ENCODE measurements at regions not wholly inside any gene's neighbourhood (a gene's known extent, or its start where the extent isn't known, plus 50 kb on each side); places are given as distances from the start of the nearest gene placed in this dataset.

DNA sequence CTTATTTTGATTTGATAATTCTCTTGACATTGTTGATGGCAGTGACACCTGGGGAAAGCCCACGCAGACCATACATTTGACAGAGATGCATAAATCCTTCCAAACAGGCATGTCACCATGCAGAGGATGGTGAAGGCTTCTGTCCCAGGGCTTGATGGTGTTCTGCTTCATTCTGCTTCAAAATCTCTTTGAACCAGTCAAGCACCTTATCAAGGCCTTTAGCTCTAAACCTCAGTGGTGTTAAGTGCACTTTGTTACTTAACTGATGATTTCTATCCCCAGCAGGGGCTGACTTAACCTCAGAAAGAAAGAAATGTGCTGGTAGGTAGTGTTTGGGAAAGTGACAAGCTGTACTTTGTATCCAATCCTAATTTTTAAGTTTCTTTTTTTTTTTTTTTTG, 81.1 kb downstream of the RRAGC start:
- no peaks in the 10 kb centered on the region for H3K9me3 ChIP-seq (ENCODE audit: control insufficient read depth in 2 of 2, insufficient read depth in 1 of 2, low read depth in 1 of 2, low read length in 1 of 2)
- 39 to 44% (median 39%) methylated on average over 1 of the region's 1 CpG for WGBS, 3 donors
- H3K4me3 ChIP-seq (ENCODE audit: low read depth in 1 of 3, low read length in 3 of 3) = no peak overlapping the region
- no peak overlapping the region for H3K27ac ChIP-seq (ENCODE audit: low read depth in 1 of 3, low read length in 2 of 3)
- no peak for DNase-seq
- no peak for FAIRE-seq
- no peaks in the 10 kb centered on the region for H3K36me3 ChIP-seq (ENCODE audit: control insufficient read depth in 3 of 3, insufficient read depth in 2 of 3, low read depth in 1 of 3, low read length in 3 of 3)
- H3K4me1 ChIP-seq (ENCODE audit: control insufficient read depth in 3 of 3, insufficient read depth in 2 of 3, low read depth in 1 of 3, low read length in 2 of 3) = no peaks in the 10 kb centered on the region
- H3K27me3 ChIP-seq (ENCODE audit: control insufficient read depth in 3 of 3, insufficient read depth in 3 of 3, low read length in 3 of 3) = peaks cover 0 to 27% (median 6%) of the 10 kb centered on the region in 3 donors

DNA sequence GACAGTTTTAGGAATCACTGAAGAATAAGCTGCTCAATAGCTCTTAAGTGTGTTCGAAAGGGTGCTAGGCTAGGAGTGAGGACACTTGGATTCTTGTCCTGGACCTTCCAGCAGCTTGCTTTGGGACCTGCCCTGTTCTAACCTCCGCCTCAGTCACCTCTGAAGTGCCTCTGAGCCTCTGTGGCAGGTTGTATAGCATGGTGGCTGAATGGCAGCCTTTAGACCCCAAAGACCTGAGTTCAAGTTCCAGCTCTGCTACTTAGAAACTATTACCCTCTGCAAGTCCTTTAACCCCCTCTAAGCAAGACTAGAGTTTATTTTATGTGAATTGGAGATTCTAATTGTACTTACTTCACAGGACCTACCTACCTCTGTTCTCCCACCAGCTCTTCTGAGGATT, 81.5 kb downstream of the RRAGC start:
- Histone ChIP-seq H3K36me3 (ENCODE audit: control insufficient read depth in 3 of 3, insufficient read depth in 2 of 3, low read depth in 1 of 3, low read length in 3 of 3) (no peaks in the 10 kb centered on the region), H3K4me1 (ENCODE audit: control insufficient read depth in 3 of 3, insufficient read depth in 2 of 3, low read depth in 1 of 3, low read length in 2 of 3) (no peaks in the 10 kb centered on the region), H3K9me3 (ENCODE audit: control insufficient read depth in 2 of 2, insufficient read depth in 1 of 2, low read depth in 1 of 2, low read length in 1 of 2) (no peaks in the 10 kb centered on the region), H3K4me3 (ENCODE audit: low read depth in 1 of 3, low read length in 3 of 3) (no peak overlapping the region), H3K27me3 (ENCODE audit: control insufficient read depth in 3 of 3, insufficient read depth in 3 of 3, low read length in 3 of 3) (peaks cover 0 to 22% (median 6%) of the 10 kb centered on the region in 3 donors), H3K27ac (ENCODE audit: low read depth in 1 of 3, low read length in 2 of 3) (no peak overlapping the region)
- DNase-seq = no peak
- 70 to 81% (median 80%) methylated on average over 2 of the region's 2 CpGs for WGBS, 3 donors
- FAIRE-seq = no peak

DNA sequence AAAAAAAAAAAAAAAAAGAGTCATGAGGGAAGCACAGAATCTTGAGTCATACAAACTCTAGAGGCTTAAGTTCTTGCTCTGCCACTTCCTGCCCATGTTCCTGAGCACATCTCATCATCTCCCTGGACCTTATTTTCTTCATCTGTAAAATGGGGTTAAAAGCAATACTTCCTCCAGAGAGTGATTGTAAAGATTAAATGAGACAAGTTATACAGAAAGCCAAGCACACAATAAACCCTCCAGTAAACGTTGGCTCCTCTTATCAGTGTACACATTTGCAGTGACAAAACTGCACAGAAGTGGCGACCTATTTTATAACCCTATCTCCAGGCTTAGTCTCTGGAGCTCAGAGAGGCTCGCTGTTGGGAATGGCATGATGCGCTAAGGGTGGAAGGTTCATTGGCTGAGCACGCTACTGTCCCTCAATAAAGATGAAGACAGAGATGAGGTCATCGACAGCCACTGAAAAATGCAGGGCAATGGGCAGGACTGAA, 82.1 kb downstream of the RRAGC start:
- FAIRE-seq (no peak), DNase-seq (no peak)
- Histone ChIP-seq H3K27ac (ENCODE audit: low read depth in 1 of 3, low read length in 2 of 3) (no peak overlapping the region), H3K4me1 (ENCODE audit: control insufficient read depth in 3 of 3, insufficient read depth in 2 of 3, low read depth in 1 of 3, low read length in 2 of 3) (no peaks in the 10 kb centered on the region), H3K4me3 (ENCODE audit: low read depth in 1 of 3, low read length in 3 of 3) (no peak overlapping the region), H3K9me3 (ENCODE audit: control insufficient read depth in 2 of 2, insufficient read depth in 1 of 2, low read depth in 1 of 2, low read length in 1 of 2) (no peaks in the 10 kb centered on the region), H3K27me3 (ENCODE audit: control insufficient read depth in 3 of 3, insufficient read depth in 3 of 3, low read length in 3 of 3) (peaks cover 0 to 18% (median 6%) of the 10 kb centered on the region in 3 donors), H3K36me3 (ENCODE audit: control insufficient read depth in 3 of 3, insufficient read depth in 2 of 3, low read depth in 1 of 3, low read length in 3 of 3) (no peaks in the 10 kb centered on the region)
- 39 to 65% (median 52%) methylated on average over 6 of the region's 6 CpGs for WGBS, 3 donors

DNA sequence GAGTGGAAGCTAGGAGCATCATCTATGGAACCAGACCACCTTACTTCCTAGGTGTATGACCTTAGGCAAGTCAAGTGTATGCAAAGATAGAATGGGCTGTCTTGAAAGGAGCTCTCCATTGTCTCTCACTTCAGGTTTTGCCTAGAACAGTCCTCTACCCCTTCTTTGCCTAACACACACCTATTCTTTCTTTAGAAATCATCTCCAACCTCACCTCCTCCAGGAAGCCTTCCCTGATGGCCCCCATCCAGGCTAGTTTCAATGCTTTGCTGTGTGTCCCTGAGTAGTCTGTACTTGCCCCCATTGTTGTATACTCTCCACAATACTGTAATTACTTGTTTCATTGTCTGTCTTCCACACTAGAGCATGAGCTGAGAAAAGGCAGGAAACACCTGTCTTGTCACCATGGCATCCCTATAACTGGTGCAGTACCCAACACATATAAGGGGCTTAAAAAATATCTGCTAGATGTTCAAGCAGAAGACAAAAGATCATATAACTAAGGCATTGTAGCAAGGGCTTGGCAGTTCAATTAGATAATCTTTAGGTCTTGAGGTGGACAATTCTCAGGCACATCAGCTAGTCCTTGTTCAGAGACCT, 83.0 kb downstream of the RRAGC start:
- Histone ChIP-seq H3K4me3 (ENCODE audit: low read depth in 1 of 3, low read length in 3 of 3) (no peak overlapping the region), H3K4me1 (ENCODE audit: control insufficient read depth in 3 of 3, insufficient read depth in 2 of 3, low read depth in 1 of 3, low read length in 2 of 3) (no peaks in the 10 kb centered on the region), H3K27me3 (ENCODE audit: control insufficient read depth in 3 of 3, insufficient read depth in 3 of 3, low read length in 3 of 3) (peaks cover 0 to 11% (median 4%) of the 10 kb centered on the region in 3 donors), H3K27ac (ENCODE audit: low read depth in 1 of 3, low read length in 2 of 3) (no peak overlapping the region), H3K36me3 (ENCODE audit: control insufficient read depth in 3 of 3, insufficient read depth in 2 of 3, low read depth in 1 of 3, low read length in 3 of 3) (no peaks in the 10 kb centered on the region), H3K9me3 (ENCODE audit: control insufficient read depth in 2 of 2, insufficient read depth in 1 of 2, low read depth in 1 of 2, low read length in 1 of 2) (no peaks in the 10 kb centered on the region)
- FAIRE-seq (no peak), DNase-seq (no peak)

DNA sequence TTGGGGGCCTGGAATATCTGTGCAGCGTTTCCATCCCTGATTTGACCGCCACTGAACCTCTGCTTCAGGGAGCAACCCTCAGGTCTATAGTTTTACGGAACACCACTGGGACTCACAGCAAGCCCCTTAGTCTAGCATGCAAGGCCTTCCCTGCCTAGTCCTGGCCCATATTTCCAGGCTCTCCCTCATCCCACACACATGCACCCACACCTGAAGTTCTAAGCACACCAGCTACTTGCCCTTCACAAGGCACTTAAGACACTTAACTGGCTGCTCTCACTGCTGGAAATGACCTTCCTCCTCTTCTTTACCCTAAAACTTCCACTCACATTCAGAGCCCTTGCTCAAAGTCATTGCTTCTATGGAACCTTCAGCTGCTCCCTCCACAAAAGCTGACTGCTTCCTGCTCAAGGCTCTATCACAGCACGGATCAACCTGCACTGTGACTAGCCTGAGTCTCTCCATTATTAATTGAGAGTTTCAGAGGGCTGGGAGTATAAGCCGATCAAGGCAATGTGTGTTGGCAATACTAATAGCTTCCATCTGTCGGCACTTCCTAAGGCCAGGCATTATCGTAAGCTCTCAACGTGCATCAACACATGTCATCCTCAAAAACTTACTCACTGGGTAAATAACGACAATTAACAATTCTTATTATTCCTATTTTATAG, 84.3 kb downstream of the RRAGC start:
- 84 to 86% (median 84%) methylated on average over 9 of the region's 9 CpGs for WGBS, 3 donors
- H3K4me3 ChIP-seq (ENCODE audit: low read depth in 1 of 3, low read length in 3 of 3) = no peak overlapping the region
- no peaks in the 10 kb centered on the region for H3K4me1 ChIP-seq (ENCODE audit: control insufficient read depth in 3 of 3, insufficient read depth in 2 of 3, low read depth in 1 of 3, low read length in 2 of 3)
- no peak for DNase-seq
- no peak overlapping the region for H3K27ac ChIP-seq (ENCODE audit: low read depth in 1 of 3, low read length in 2 of 3)
- H3K9me3 ChIP-seq (ENCODE audit: control insufficient read depth in 2 of 2, insufficient read depth in 1 of 2, low read depth in 1 of 2, low read length in 1 of 2) = no peaks in the 10 kb centered on the region
- peaks cover 0 to 6% (median 4%) of the 10 kb centered on the region in 3 donors for H3K27me3 ChIP-seq (ENCODE audit: control insufficient read depth in 3 of 3, insufficient read depth in 3 of 3, low read length in 3 of 3)
- FAIRE-seq = no peak
- H3K36me3 ChIP-seq (ENCODE audit: control insufficient read depth in 3 of 3, insufficient read depth in 2 of 3, low read depth in 1 of 3, low read length in 3 of 3) = no peaks in the 10 kb centered on the region

DNA sequence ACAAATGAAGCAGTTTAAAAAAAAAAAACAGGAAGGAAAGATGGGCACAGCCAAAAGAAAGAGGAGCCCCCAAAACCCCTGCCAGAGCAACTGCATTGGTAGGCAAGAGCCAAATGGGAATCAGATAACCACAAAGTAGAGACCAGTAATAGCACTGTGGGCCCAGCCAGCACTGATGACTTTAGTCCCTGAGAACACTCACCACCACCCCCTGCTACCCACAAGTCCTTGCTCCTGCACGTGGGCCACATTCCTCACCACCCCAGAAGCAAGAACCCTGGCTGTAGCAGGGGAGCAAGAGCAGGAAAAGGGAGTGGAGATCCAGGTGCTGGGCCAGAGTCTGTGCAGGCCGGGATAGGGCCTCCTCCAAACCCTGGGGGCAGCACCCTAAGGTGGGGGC, 86.1 kb downstream of the RRAGC start:
- DNase-seq (no peak), FAIRE-seq (no peak)
- Histone ChIP-seq H3K27ac (ENCODE audit: low read depth in 1 of 3, low read length in 2 of 3) (no peak overlapping the region), H3K4me1 (ENCODE audit: control insufficient read depth in 3 of 3, insufficient read depth in 2 of 3, low read depth in 1 of 3, low read length in 2 of 3) (no peaks in the 10 kb centered on the region), H3K9me3 (ENCODE audit: control insufficient read depth in 2 of 2, insufficient read depth in 1 of 2, low read depth in 1 of 2, low read length in 1 of 2) (no peaks in the 10 kb centered on the region), H3K27me3 (ENCODE audit: control insufficient read depth in 3 of 3, insufficient read depth in 3 of 3, low read length in 3 of 3) (peaks cover 0 to 4% (median 0%) of the 10 kb centered on the region in 3 donors), H3K36me3 (ENCODE audit: control insufficient read depth in 3 of 3, insufficient read depth in 2 of 3, low read depth in 1 of 3, low read length in 3 of 3) (no peaks in the 10 kb centered on the region), H3K4me3 (ENCODE audit: low read depth in 1 of 3, low read length in 3 of 3) (no peak overlapping the region)
- WGBS, 3 donors = 47 to 49% (median 49%) methylated on average over 2 of the region's 2 CpGs

DNA sequence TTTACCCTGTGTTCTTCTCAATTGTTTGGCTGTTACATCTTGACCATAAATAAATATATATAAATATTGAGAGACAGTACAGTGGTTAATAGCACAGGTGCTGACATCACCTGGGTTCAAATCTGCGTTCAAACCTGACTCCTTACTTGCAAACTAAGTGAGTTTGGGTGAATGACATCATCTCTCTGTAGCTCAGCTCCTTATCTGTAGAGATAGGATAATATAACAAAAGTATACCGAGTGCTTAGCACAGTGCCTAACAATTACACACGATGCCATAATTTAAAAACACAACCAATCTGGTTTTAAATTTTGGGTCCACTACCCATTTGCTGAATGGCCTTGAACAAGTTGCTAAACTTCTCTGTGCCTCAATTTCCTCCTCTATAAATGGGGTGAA, 86.6 kb downstream of the RRAGC start:
- Histone ChIP-seq H3K27me3 (ENCODE audit: control insufficient read depth in 3 of 3, insufficient read depth in 3 of 3, low read length in 3 of 3) (peaks cover 0 to 6% (median 0%) of the 10 kb centered on the region in 3 donors), H3K4me1 (ENCODE audit: control insufficient read depth in 3 of 3, insufficient read depth in 2 of 3, low read depth in 1 of 3, low read length in 2 of 3) (no peaks in the 10 kb centered on the region), H3K27ac (ENCODE audit: low read depth in 1 of 3, low read length in 2 of 3) (no peak overlapping the region), H3K9me3 (ENCODE audit: control insufficient read depth in 2 of 2, insufficient read depth in 1 of 2, low read depth in 1 of 2, low read length in 1 of 2) (no peaks in the 10 kb centered on the region), H3K36me3 (ENCODE audit: control insufficient read depth in 3 of 3, insufficient read depth in 2 of 3, low read depth in 1 of 3, low read length in 3 of 3) (no peaks in the 10 kb centered on the region), H3K4me3 (ENCODE audit: low read depth in 1 of 3, low read length in 3 of 3) (no peak overlapping the region)
- 16 to 61% (median 40%) methylated on average over 3 of the region's 3 CpGs for WGBS, 3 donors
- no peak for DNase-seq
- no peak for FAIRE-seq

DNA sequence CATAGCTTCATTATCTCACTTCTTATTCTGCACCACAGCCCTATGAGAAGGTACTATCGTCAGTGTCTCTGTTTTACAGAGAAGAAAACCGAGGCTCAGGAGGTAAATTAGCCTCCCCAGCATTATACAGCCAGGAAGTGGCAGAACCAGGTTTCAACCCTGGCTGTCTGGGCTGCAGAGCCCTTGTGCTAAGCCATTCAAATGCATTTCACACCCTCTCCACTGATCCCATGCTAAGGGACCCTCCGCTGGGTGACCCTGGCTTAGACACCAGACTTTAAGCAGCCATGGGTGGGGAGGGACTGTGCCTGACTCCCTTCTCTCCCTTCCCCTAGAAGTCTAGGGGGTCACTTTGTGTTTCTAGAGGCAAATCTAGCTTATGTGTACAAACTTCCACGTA, 87.5 kb downstream of the RRAGC start:
- peaks cover 0 to 5% (median 0%) of the 10 kb centered on the region in 3 donors for H3K27me3 ChIP-seq (ENCODE audit: control insufficient read depth in 3 of 3, insufficient read depth in 3 of 3, low read length in 3 of 3)
- H3K27ac ChIP-seq (ENCODE audit: low read depth in 1 of 3, low read length in 2 of 3) = no peak overlapping the region
- H3K9me3 ChIP-seq (ENCODE audit: control insufficient read depth in 2 of 2, insufficient read depth in 1 of 2, low read depth in 1 of 2, low read length in 1 of 2) = no peaks in the 10 kb centered on the region
- H3K36me3 ChIP-seq (ENCODE audit: control insufficient read depth in 3 of 3, insufficient read depth in 2 of 3, low read depth in 1 of 3, low read length in 3 of 3) = no peaks in the 10 kb centered on the region
- H3K4me3 ChIP-seq (ENCODE audit: low read depth in 1 of 3, low read length in 3 of 3) = no peak overlapping the region
- H3K4me1 ChIP-seq (ENCODE audit: control insufficient read depth in 3 of 3, insufficient read depth in 2 of 3, low read depth in 1 of 3, low read length in 2 of 3) = no peaks in the 10 kb centered on the region
- WGBS, 3 donors = 51 to 57% (median 55%) methylated on average over 4 of the region's 4 CpGs
- FAIRE-seq = no peak
- no peak for DNase-seq

Measured in small intestine (tissue), 7 donors.